ENCODE measurements at regions not wholly inside any gene's neighbourhood (a gene's known extent, or its start where the extent isn't known, plus 50 kb on each side); places are given as distances from the start of the nearest gene placed in this dataset.

- ChIA-PET POLR2A (no interaction called here), CTCF (no interaction called here)
- FAIRE-seq: no peak
- Histone ChIP-seq H3K27ac (no peak overlapping the region), H3K4me3 (no peak overlapping the region), H3K4me1 (no peaks in the 10 kb centered on the region), H3K4me2 (no peak overlapping the region), H3K9me3 (no peaks in the 10 kb centered on the region)
- 9% methylated on average over 1 of the region's 1 CpG for WGBS (ENCODE audit: missing lambda C conversion rate)
- DNase-seq (ENCODE audit: low read depth in 1 of 2, low spot score in 1 of 2): no peak
- ATAC-seq: no peak
- TF ChIP-seq KDM1A (IDR thresholded peaks at IDR 0.05; ENCODE audit: low read depth): no peak
- no peak for TF ChIP-seq HES2 (IDR thresholded peaks at IDR 0.05)
- no peak for TF ChIP-seq ZFP36 (IDR thresholded peaks at IDR 0.05; ENCODE audit: borderline replicate concordance, partially characterized antibody)
- TF ChIP-seq SREBF2 (IDR thresholded peaks at IDR 0.05): no peak
- no peak for TF ChIP-seq EP300 (IDR thresholded peaks at IDR 0.05)
- TF ChIP-seq MYC (IDR thresholded peaks at IDR 0.05; ENCODE audit: borderline replicate concordance, low read length): no peak
- no peak for TF ChIP-seq HOXA7 (CRISPR knock-in tag; IDR thresholded peaks at IDR 0.05)
- no peak for TF ChIP-seq ZSCAN20 (CRISPR knock-in tag; IDR thresholded peaks at IDR 0.05)
- TF ChIP-seq EHMT2 (IDR thresholded peaks at IDR 0.05; ENCODE audit: low read depth): no peak
- TF ChIP-seq JUN (IDR thresholded peaks at IDR 0.05): no peak
- no peak for TF ChIP-seq CBX2 (IDR thresholded peaks at IDR 0.05; ENCODE audit: borderline replicate concordance, low read depth)
- TF ChIP-seq NPAS2 (CRISPR knock-in tag; IDR thresholded peaks at IDR 0.05; ENCODE audit: borderline replicate concordance): no peak
- TF ChIP-seq REST (IDR thresholded peaks at IDR 0.05): no peak
- TF ChIP-seq TP53 (CRISPR knock-in tag; IDR thresholded peaks at IDR 0.05): no peak
- no peak for TF ChIP-seq MAX (IDR thresholded peaks at IDR 0.05)
Measured at GRCh38 chr4:111020476-111020875, 397.6 kb upstream of the PITX2 start.

- ChIA-PET CTCF (no interaction called here), POLR2A (no interaction called here)
- no peak overlapping the region for H3K4me2 ChIP-seq
- H3K27ac ChIP-seq: no peak overlapping the region
- ATAC-seq (no peak), DNase-seq (ENCODE audit: low read depth in 1 of 2, low spot score in 1 of 2) (no peak), FAIRE-seq (no peak)
- WGBS (ENCODE audit: missing lambda C conversion rate): 14% methylated on average over 2 of the region's 2 CpGs
- no peak for TF ChIP-seq CTCF (IDR thresholded peaks at IDR 0.05)
- no peak for TF ChIP-seq HOXA7 (CRISPR knock-in tag; IDR thresholded peaks at IDR 0.05)
- TF ChIP-seq ATOH8 (CRISPR knock-in tag; IDR thresholded peaks at IDR 0.05; ENCODE audit: low read depth): no peak
- TF ChIP-seq MAX (IDR thresholded peaks at IDR 0.05): no peak
- no peak for TF ChIP-seq RCOR1 (IDR thresholded peaks at IDR 0.05; ENCODE audit: low read depth, low read length)
- no peak for TF ChIP-seq BCL3 (IDR thresholded peaks at IDR 0.05)
- no peak for TF ChIP-seq ELK1 (IDR thresholded peaks at IDR 0.05; ENCODE audit: low read depth, low read length)
- no peak for TF ChIP-seq ESRRA (IDR thresholded peaks at IDR 0.05; ENCODE audit: borderline replicate concordance, low read length)
- no peak for TF ChIP-seq HDAC2 (IDR thresholded peaks at IDR 0.05)
- no peak for TF ChIP-seq ZNF302 (CRISPR knock-in tag; IDR thresholded peaks at IDR 0.05)
- no peak for TF ChIP-seq PBX3 (IDR thresholded peaks at IDR 0.05)
- no peak for TF ChIP-seq HES2 (IDR thresholded peaks at IDR 0.05)
- TF ChIP-seq FOSL2 (IDR thresholded peaks at IDR 0.05): no peak
- no peak for TF ChIP-seq FOSL2 (CRISPR knock-in tag; IDR thresholded peaks at IDR 0.05)
- no peak for TF ChIP-seq ZC3H11A (IDR thresholded peaks at IDR 0.05)
- TF ChIP-seq RARB (CRISPR knock-in tag; IDR thresholded peaks at IDR 0.05): no peak
- H3K9me3 ChIP-seq: no peaks in the 10 kb centered on the region
- no peak overlapping the region for H3K4me3 ChIP-seq
- no peaks in the 10 kb centered on the region for H3K4me1 ChIP-seq
Measured at GRCh38 chr4:111020961-111021360, 398.1 kb upstream of the PITX2 start.
